ENCODE measurements at regions not wholly inside any gene's neighbourhood (a gene's known extent, or its start where the extent isn't known, plus 50 kb on each side); places are given as distances from the start of the nearest gene placed in this dataset.

DNA sequence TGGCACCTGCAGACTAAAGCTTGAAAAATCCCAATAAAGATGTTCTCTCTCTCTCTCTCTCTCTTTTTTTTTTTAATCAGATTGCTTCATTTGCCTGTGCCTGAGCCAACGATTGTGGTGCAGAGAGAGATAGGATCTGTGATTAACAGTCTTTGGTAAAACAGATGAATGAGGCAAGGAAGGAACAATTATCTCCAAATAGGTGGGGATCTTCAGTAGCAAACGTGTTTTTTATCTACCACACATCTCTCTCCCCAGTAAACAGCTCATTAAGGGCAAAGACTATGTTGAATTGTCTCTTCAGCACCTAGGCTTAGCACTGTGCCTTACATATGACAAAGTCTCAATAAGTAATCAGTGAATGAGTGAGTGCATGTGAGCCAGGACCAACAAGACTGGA lies 96.3 kb downstream of the SMIM20 start:
- peaks cover 12% of the 10 kb centered on the region for H3K9me3 Mint-ChIP-seq (ENCODE audit: insufficient read depth)
- no peaks in the 10 kb centered on the region for H3K27me3 ChIP-seq (replicated peaks in 1 of 4; ENCODE audit: control extremely low read depth in 1 of 4, control insufficient read depth in 3 of 4, insufficient read depth in 4 of 4, low read length in 3 of 4)
- TF ChIP-seq EZH2 (IDR thresholded peaks at IDR 0.05; ENCODE audit: borderline replicate concordance, insufficient read depth, low read depth, low read length, poor library complexity, severe bottlenecking): no peak
- TF ChIP-seq, protein P1, sequence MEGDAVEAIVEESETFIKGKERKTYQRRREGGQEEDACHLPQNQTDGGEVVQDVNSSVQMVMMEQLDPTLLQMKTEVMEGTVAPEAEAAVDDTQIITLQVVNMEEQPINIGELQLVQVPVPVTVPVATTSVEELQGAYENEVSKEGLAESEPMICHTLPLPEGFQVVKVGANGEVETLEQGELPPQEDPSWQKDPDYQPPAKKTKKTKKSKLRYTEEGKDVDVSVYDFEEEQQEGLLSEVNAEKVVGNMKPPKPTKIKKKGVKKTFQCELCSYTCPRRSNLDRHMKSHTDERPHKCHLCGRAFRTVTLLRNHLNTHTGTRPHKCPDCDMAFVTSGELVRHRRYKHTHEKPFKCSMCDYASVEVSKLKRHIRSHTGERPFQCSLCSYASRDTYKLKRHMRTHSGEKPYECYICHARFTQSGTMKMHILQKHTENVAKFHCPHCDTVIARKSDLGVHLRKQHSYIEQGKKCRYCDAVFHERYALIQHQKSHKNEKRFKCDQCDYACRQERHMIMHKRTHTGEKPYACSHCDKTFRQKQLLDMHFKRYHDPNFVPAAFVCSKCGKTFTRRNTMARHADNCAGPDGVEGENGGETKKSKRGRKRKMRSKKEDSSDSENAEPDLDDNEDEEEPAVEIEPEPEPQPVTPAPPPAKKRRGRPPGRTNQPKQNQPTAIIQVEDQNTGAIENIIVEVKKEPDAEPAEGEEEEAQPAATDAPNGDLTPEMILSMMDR (IDR thresholded peaks at IDR 0.05): no peak
- no CpG with 5 or more reads among the region's 2 CpGs for WGBS (ENCODE audit: insufficient coverage)
- ChIA-PET POLR2A (no interaction called here), CTCF (no interaction called here)
- no peak overlapping the region for H3K4me3 ChIP-seq (ENCODE audit: control extremely low read depth in 1 of 5, extremely low read depth in 1 of 5, insufficient read depth in 1 of 5, low read depth in 2 of 5, low read length in 4 of 5)
- ATAC-seq (ENCODE audit: low read depth) (no peak), DNase-seq (no peak)
- no peak overlapping the region for H3K27ac Mint-ChIP-seq
- peaks cover 32% of the 10 kb centered on the region for H3K27me3 Mint-ChIP-seq
- H3K4me1 Mint-ChIP-seq: no peaks in the 10 kb centered on the region
- no peak overlapping the region for H3K4me2 ChIP-seq (replicated peaks; ENCODE audit: low read depth, low read length, poor library complexity, severe bottlenecking)
- peaks cover 5 to 8% (median 7%) of the 10 kb centered on the region in 3 donors for H3K9me3 ChIP-seq (ENCODE audit: control extremely low read depth in 1 of 3, control insufficient read depth in 2 of 3, insufficient read depth in 1 of 3, low read length in 2 of 3)
- H3K36me3 ChIP-seq (replicated peaks in 1 of 2; ENCODE audit: control extremely low read depth in 1 of 2, control insufficient read depth in 1 of 2, extremely low read depth in 1 of 2, insufficient read depth in 2 of 2, low read length in 1 of 2): no peaks in the 10 kb centered on the region
- H2AFZ ChIP-seq (ENCODE audit: insufficient read depth, low read depth, low read length, poor library complexity, severe bottlenecking): no peak overlapping the region
- H3K4me3 Mint-ChIP-seq: no peak overlapping the region
- no peaks in the 10 kb centered on the region for H4K20me1 ChIP-seq (ENCODE audit: control insufficient read depth, insufficient read depth, low read length, poor library complexity, severe bottlenecking)
- no peaks in the 10 kb centered on the region for H3K79me2 ChIP-seq (ENCODE audit: control insufficient read depth, insufficient read depth, low read length)
- H3K27ac ChIP-seq (ENCODE audit: low read length in 2 of 2): no peak overlapping the region
- intact Hi-C loops (cut with micrococcal nuclease): no loop called here
- H3K4me1 ChIP-seq (ENCODE audit: control insufficient read depth in 2 of 2, insufficient read depth in 2 of 2, low read length in 2 of 2): no peaks in the 10 kb centered on the region
- no peak overlapping the region for H3K9ac ChIP-seq (ENCODE audit: low read length)

DNA sequence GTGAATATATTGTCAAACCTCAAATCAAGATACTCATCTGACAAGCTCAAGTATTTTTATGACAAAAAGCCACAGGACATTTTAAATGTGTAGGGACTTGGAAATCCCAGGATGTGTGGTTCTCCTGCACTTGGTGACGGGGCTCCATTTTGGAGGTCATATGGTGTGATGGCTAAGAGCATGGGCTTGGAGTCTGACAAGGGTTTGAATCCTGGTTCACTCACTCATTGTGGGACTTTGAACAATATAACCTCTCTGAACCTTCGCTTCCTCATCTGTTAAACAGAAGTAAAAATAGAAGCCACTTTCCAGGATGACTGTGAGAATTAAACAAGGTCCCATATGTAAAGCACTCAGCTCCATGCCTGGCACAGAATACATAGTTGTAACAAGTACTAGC lies 99.6 kb downstream of the SMIM20 start:
- H3K4me1 Mint-ChIP-seq: no peaks in the 10 kb centered on the region
- Histone ChIP-seq H3K27ac (ENCODE audit: low read length in 2 of 2) (no peak overlapping the region), H3K79me2 (ENCODE audit: control insufficient read depth, insufficient read depth, low read length) (no peaks in the 10 kb centered on the region), H3K4me1 (ENCODE audit: control insufficient read depth in 2 of 2, insufficient read depth in 2 of 2, low read length in 2 of 2) (no peaks in the 10 kb centered on the region), H3K36me3 (replicated peaks in 1 of 2; ENCODE audit: control extremely low read depth in 1 of 2, control insufficient read depth in 1 of 2, extremely low read depth in 1 of 2, insufficient read depth in 2 of 2, low read length in 1 of 2) (no peaks in the 10 kb centered on the region), H3K9ac (ENCODE audit: low read length) (no peak overlapping the region), H3K4me3 (ENCODE audit: control extremely low read depth in 1 of 5, extremely low read depth in 1 of 5, insufficient read depth in 1 of 5, low read depth in 2 of 5, low read length in 4 of 5) (no peak overlapping the region), H3K4me2 (replicated peaks; ENCODE audit: low read depth, low read length, poor library complexity, severe bottlenecking) (no peak overlapping the region), H3K9me3 (ENCODE audit: control extremely low read depth in 1 of 3, control insufficient read depth in 2 of 3, insufficient read depth in 1 of 3, low read length in 2 of 3) (peaks cover 5 to 7% (median 6%) of the 10 kb centered on the region in 3 donors), H2AFZ (ENCODE audit: insufficient read depth, low read depth, low read length, poor library complexity, severe bottlenecking) (no peak overlapping the region), H4K20me1 (ENCODE audit: control insufficient read depth, insufficient read depth, low read length, poor library complexity, severe bottlenecking) (no peaks in the 10 kb centered on the region), H3K27me3 (replicated peaks in 1 of 4; ENCODE audit: control extremely low read depth in 1 of 4, control insufficient read depth in 3 of 4, insufficient read depth in 4 of 4, low read length in 3 of 4) (peaks cover 0 to 4% (median 0%) of the 10 kb centered on the region in 4 experiments)
- ChIA-PET POLR2A (no interaction called here), CTCF (no interaction called here)
- 0% methylated on average over 2 of the region's 2 CpGs for WGBS (ENCODE audit: insufficient coverage)
- TF ChIP-seq, protein P1 (IDR thresholded peaks at IDR 0.05): no peak
- TF ChIP-seq EZH2 (IDR thresholded peaks at IDR 0.05; ENCODE audit: borderline replicate concordance, insufficient read depth, low read depth, low read length, poor library complexity, severe bottlenecking): no peak
- H3K4me3 Mint-ChIP-seq: no peak overlapping the region
- H3K27ac Mint-ChIP-seq: no peak overlapping the region
- no peak for ATAC-seq (ENCODE audit: low read depth)
- DNase-seq: no peak
- intact Hi-C loops (cut with micrococcal nuclease): no loop called here
- H3K9me3 Mint-ChIP-seq (ENCODE audit: insufficient read depth): peaks cover 10% of the 10 kb centered on the region
- peaks cover 29% of the 10 kb centered on the region for H3K27me3 Mint-ChIP-seq
